Peyer's patch (tissue), 4 donors: ENCODE measurements at regions not wholly inside any gene's neighbourhood (a gene's known extent, or its start where the extent isn't known, plus 50 kb on each side); places are given as distances from the start of the nearest gene placed in this dataset.

ENCODE experiments used
- DNase-seq, 3 donors: peaks; one replicate each; pipeline ENCODE4 v3.0.0-alpha.2; 2017 to 2019
- H3K27ac ChIP-seq, 4 donors: fragments of 200-600 bp; sonication (generic); one replicate each; pipeline ENCODE4 v1.5.1; 2016 to 2019
- H3K27me3 ChIP-seq, 2 donors: fragments of 200-600 bp; sonication (generic); one replicate each; pipeline ENCODE4 v1.5.1; 2019
- H3K36me3 ChIP-seq, 3 donors: fragments of 200-600 bp; sonication (generic); one replicate each; pipeline ENCODE4 v1.5.1; 2016 to 2019
- H3K4me1 ChIP-seq, 4 donors: fragments of 200-600 bp; sonication (generic); one replicate each; pipeline ENCODE4 v1.5.1; 2016 to 2019
- H3K4me3 ChIP-seq, 4 donors: fragments of 200-600 bp; sonication (generic); 1 replicate in 3 of 4; 2 replicates in 1 of 4; pipeline ENCODE4 v1.5.1; 2016 to 2019; ENCODE audit warnings: mild to moderate bottlenecking in 1 of 4
- H3K9me3 ChIP-seq, 4 donors: fragments of 200-600 bp; sonication (generic); one replicate each; pipeline ENCODE4 v1.5.1; 2016 to 2019; ENCODE audit warnings: mild to moderate bottlenecking in 1 of 4
- POLR2A ChIP-seq, 2 donors: fragments of 450-650 bp; IDR thresholded peaks; one replicate each; pipeline ENCODE4 v1.5.1; 2017; ENCODE audit warnings: antibody characterized with exemption in 2 of 2, mild to moderate bottlenecking in 2 of 2, moderate library complexity in 2 of 2
- TF ChIP-seq, protein P1 (sequence below), 6 experiments: fragments of 450-650 bp in 4 of 6; fragments of 200-600 bp in 2 of 6; sonication (generic) in 1 of 6; IDR thresholded peaks; one replicate each; pipeline ENCODE4 v1.5.1; 2017 to 2019; ENCODE audit warnings: antibody characterized with exemption in 6 of 6, mild to moderate bottlenecking in 3 of 6, moderate library complexity in 1 of 6

DNA sequence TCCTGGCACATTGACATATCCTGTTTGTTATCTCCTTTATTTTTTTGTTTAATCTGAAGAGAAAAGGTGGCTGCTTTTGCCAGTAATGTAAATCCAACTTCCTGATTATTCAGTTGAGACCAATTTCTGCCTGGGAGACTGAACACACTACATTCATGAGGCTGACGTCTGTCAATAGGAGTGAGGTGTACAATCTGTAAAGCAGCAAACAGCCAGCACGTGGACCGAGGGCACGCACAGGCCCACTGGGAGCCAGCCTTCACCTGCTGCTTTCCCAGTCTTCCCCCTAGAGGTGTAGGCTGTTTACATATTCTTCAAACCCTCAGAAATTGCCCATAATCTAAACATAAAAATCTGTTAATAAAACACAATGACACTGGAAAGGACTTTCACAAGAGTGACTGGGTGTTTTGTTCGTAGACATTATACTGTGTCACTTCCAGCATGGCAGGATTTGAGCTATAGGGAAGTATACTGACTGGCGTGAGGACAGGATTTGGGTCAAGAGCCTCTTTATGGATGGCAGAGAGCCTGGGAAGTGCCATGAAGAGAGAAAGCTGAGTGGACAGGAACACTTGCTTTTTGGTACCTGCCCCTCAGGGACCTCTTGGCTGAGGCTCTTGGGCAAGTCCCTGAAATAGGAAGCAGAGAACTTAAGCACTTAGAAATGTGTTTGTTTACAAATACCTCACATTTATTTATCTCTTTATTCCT lies 552.9 kb upstream of the CAMK1G start:
- no peaks in the 10 kb centered on the region for H3K27me3 ChIP-seq
- H3K9me3 ChIP-seq: no peaks in the 10 kb centered on the region
- H3K27ac ChIP-seq: no peak overlapping the region
- no peaks in the 10 kb centered on the region for H3K36me3 ChIP-seq
- no peak for DNase-seq
- H3K4me1 ChIP-seq: no peaks in the 10 kb centered on the region
- no peak overlapping the region for H3K4me3 ChIP-seq
- no peak for TF ChIP-seq POLR2A (IDR thresholded peaks at IDR 0.05)
- TF ChIP-seq, protein P1, sequence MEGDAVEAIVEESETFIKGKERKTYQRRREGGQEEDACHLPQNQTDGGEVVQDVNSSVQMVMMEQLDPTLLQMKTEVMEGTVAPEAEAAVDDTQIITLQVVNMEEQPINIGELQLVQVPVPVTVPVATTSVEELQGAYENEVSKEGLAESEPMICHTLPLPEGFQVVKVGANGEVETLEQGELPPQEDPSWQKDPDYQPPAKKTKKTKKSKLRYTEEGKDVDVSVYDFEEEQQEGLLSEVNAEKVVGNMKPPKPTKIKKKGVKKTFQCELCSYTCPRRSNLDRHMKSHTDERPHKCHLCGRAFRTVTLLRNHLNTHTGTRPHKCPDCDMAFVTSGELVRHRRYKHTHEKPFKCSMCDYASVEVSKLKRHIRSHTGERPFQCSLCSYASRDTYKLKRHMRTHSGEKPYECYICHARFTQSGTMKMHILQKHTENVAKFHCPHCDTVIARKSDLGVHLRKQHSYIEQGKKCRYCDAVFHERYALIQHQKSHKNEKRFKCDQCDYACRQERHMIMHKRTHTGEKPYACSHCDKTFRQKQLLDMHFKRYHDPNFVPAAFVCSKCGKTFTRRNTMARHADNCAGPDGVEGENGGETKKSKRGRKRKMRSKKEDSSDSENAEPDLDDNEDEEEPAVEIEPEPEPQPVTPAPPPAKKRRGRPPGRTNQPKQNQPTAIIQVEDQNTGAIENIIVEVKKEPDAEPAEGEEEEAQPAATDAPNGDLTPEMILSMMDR (IDR thresholded peaks at IDR 0.05): no peak

DNA sequence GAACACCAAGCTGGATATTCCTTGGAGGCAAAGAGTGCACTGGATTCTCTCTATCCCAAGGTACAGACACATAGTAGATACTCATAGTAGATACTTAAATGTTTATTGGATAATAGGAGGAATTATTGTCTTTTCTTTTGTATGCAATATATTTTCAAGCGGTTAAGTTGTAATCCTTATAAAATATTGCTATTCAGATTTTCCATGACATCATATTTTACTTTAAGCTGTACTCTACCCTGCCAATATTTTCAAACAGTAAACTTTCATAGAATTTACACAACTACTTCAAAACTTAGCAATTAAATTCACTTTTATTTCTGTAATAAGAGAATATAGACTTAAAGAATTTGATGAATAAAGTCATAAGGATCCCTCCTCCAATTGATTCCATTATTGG lies 546.5 kb upstream of the CAMK1G start:
- no peaks in the 10 kb centered on the region for H3K27me3 ChIP-seq
- no peak for DNase-seq
- no peak overlapping the region for H3K4me3 ChIP-seq
- no peak overlapping the region for H3K27ac ChIP-seq
- no peaks in the 10 kb centered on the region for H3K36me3 ChIP-seq
- no peaks in the 10 kb centered on the region for H3K9me3 ChIP-seq
- peaks cover 0 to 10% (median 0%) of the 10 kb centered on the region in 4 donors for H3K4me1 ChIP-seq
- TF ChIP-seq POLR2A (IDR thresholded peaks at IDR 0.05): no peak
- TF ChIP-seq, protein P1 (IDR thresholded peaks at IDR 0.05): no peak

DNA sequence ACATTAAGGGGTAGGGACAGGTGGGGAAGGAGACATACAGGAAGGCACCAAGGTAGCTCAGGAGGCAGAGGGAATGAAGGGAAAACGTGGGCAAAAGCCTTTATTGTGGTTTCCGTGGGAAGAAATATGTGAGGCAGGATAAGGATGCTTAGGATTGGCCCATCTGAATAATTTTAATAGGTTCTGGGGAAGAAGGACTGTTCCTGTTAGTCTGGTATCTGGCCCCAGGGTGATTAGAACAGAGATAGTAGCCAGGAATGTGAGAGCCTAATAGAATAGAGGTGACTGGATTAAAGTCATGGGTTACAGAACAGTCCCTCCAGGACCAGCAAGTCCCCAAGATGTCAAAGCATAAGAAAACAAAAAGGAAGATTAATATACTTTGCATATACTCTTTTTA lies 545.2 kb upstream of the CAMK1G start:
- Histone ChIP-seq H3K27ac (no peak overlapping the region), H3K36me3 (no peaks in the 10 kb centered on the region), H3K27me3 (no peaks in the 10 kb centered on the region), H3K4me1 (peaks cover 0 to 10% (median 0%) of the 10 kb centered on the region in 4 donors), H3K9me3 (no peaks in the 10 kb centered on the region), H3K4me3 (no peak overlapping the region)
- no peak for DNase-seq
- TF ChIP-seq, protein P1 (IDR thresholded peaks at IDR 0.05): no peak
- TF ChIP-seq POLR2A (IDR thresholded peaks at IDR 0.05): no peak

DNA sequence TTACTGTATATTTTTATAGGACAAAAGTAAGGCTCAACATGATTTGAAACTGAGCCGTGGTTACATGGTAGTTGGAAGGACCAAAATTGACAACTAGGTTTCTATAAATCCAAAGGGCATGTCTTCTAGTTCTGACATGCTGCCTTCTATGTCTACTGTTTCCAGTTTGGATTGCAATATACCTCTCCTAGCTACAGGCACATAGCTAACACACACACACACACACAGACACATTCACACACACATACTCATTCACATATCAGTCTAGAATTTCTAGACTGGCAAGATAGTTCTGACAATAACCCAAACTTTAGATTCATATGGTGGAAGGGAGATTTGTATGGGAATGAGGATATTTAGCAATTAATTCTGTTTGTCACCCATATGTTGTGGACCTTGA lies 544.8 kb upstream of the CAMK1G start:
- no peak for TF ChIP-seq POLR2A (IDR thresholded peaks at IDR 0.05)
- TF ChIP-seq, protein P1 (IDR thresholded peaks at IDR 0.05): no peak
- Histone ChIP-seq H3K4me3 (no peak overlapping the region), H3K4me1 (peaks cover 0 to 10% (median 0%) of the 10 kb centered on the region in 4 donors), H3K27me3 (no peaks in the 10 kb centered on the region), H3K36me3 (no peaks in the 10 kb centered on the region), H3K9me3 (no peaks in the 10 kb centered on the region), H3K27ac (no peak overlapping the region)
- no peak for DNase-seq

DNA sequence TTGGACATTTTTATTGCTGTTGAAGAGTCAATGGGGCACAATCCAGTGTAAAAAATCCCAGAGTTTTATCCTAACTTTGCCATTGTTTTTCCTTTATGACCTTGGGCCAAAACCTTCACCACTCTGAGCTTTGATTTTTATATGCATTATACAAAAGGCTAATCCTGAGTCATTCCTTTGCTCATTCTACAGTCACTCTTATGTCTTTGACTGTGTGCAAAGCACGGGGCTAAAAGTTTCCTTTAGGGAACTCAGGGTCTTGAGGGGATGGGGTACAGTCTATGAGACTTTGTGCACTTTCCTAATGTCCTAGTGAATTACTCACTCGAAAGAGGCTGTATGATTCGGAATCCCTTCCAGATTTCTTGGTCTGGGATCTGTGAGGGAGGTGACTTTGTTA lies 543.2 kb upstream of the CAMK1G start:
- H3K4me1 ChIP-seq: peaks cover 0 to 10% (median 0%) of the 10 kb centered on the region in 4 donors
- TF ChIP-seq, protein P1 (IDR thresholded peaks at IDR 0.05): no peak
- TF ChIP-seq POLR2A (IDR thresholded peaks at IDR 0.05): no peak
- H3K27me3 ChIP-seq: no peaks in the 10 kb centered on the region
- H3K36me3 ChIP-seq: no peaks in the 10 kb centered on the region
- no peaks in the 10 kb centered on the region for H3K9me3 ChIP-seq
- DNase-seq: no peak
- no peak overlapping the region for H3K4me3 ChIP-seq
- no peak overlapping the region for H3K27ac ChIP-seq
